BLaER1 (cell line): ENCODE measurements at regions not wholly inside any gene's neighbourhood (a gene's known extent, or its start where the extent isn't known, plus 50 kb on each side); places are given as distances from the start of the nearest gene placed in this dataset.
"Not testable (repeated sequence)": the region's sequence is repeated elsewhere in the genome, so short reads cannot be mapped to it uniquely, and the experiment has no call there.

Experiments used
- H3K27ac ChIP-seq: shearing (Covaris generic); formaldehyde crosslinking; 2 replicates; pipeline ENCODE4 v1.8.1; 2022
- H3K27me3 ChIP-seq: shearing (Covaris generic); formaldehyde crosslinking; 2 replicates; pipeline ENCODE4 v1.8.1; 2022
- H3K36me3 ChIP-seq: shearing (Covaris generic); formaldehyde crosslinking; 2 replicates; pipeline ENCODE4 v1.8.1; 2022
- H3K4me1 ChIP-seq: shearing (Covaris generic); formaldehyde crosslinking; 2 replicates; pipeline ENCODE4 v1.8.1; 2022
- H3K4me2 ChIP-seq: shearing (Covaris generic); formaldehyde crosslinking; 2 replicates; pipeline ENCODE4 v1.8.1; 2022
- H3K4me3 ChIP-seq: shearing (Covaris generic); formaldehyde crosslinking; 2 replicates; pipeline ENCODE4 v1.8.1; 2022
- H3K9ac ChIP-seq: shearing (Covaris generic); formaldehyde crosslinking; 2 replicates; pipeline ENCODE4 v1.8.1; 2022
- H3K9me3 ChIP-seq: shearing (Covaris generic); formaldehyde crosslinking; 2 replicates; pipeline ENCODE4 v1.8.1; 2022
- H4K20me1 ChIP-seq: shearing (Covaris generic); formaldehyde crosslinking; 2 replicates; pipeline ENCODE4 v1.8.1; 2022
- Cebpa-rat ChIP-seq: shearing (Covaris generic); IDR thresholded peaks from 2 replicates; pipeline ENCODE4 v1.8.1; 2022

DNA sequence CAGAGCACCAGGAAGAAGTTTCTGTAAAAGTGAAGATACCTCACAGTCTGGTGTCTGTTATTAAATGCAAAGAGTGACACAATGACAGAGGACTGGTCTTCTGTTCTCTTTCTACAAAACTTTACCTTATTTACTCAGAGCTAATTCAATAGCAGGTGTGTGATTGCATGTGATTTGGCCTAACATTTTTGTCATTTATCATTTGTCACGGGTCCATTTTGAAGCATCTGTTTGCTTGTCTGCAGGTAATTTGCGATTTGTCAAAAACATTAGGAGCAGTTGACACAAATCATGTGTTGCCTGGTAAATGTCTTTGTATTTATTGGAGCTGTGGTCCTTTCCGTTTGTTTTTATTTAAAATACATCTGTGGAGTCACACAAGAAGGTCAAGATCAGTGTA is 1232.4 kb downstream of the STIM2 start:
- H3K4me1 ChIP-seq: no peaks in the 10 kb centered on the region
- TF ChIP-seq Cebpa-rat: no peak
- no peak overlapping the region for H3K4me2 ChIP-seq
- no peak overlapping the region for H3K27ac ChIP-seq
- H3K4me3 ChIP-seq: no peak overlapping the region
- H3K9ac ChIP-seq: no peak overlapping the region
- H4K20me1 ChIP-seq: no peaks in the 10 kb centered on the region
- no peaks in the 10 kb centered on the region for H3K27me3 ChIP-seq
- no peaks in the 10 kb centered on the region for H3K9me3 ChIP-seq
- no peaks in the 10 kb centered on the region for H3K36me3 ChIP-seq

DNA sequence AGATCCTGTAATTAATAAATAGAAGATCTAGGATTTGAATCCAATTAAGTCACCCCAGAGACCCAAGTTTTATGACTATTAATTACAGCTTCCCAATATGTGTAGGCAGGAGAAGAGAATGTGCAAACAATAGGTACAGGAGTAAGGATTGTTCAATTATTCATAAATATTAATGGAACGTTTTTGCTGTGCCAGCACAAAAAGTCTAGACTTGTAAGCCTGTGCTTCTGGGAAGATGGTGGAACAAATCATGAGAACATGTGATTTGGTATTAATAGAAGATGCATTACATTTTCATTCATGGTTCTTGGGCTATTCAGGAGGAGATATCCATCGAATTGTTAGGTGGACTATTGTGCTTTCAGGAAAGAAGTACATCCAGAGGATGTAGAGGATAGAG is 1240.9 kb downstream of the STIM2 start:
- TF ChIP-seq Cebpa-rat: no peak
- no peaks in the 10 kb centered on the region for H3K27me3 ChIP-seq
- H3K27ac ChIP-seq: no peak overlapping the region

DNA sequence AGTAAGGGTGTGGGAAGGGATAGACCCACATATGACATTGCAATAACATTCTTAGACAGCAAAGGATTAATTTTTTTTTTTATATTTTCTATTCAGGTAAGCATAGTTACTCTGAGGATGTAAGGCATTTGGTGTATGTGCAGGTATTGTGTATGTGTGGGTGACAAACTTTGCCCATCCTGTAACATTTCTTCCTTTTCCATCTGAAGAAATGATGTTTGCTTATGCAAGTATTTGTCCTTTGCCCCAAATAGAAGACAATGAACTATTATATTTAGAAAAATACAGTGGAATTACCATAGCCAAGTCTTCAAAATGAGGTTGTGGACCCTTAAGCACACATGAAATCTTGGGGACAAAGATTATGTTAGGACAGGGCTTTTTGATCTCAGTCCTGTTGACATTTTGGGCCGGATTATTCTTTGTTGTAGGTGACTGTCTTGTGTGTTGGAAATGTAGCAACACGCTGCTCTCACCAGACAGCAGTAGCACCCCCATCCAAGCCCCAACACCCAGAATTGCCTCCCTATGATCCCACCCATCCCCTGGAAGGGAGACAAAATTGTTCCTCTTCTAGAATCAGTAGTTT is 1244.7 kb downstream of the STIM2 start:
- Histone ChIP-seq H3K4me3 (no peak overlapping the region), H3K4me2 (no peak overlapping the region), H4K20me1 (no peaks in the 10 kb centered on the region), H3K27me3 (no peaks in the 10 kb centered on the region), H3K36me3 (no peaks in the 10 kb centered on the region), H3K4me1 (no peaks in the 10 kb centered on the region), H3K9me3 (no peaks in the 10 kb centered on the region), H3K9ac (no peak overlapping the region), H3K27ac (no peak overlapping the region)
- TF ChIP-seq Cebpa-rat: no peak

More for the DNA sequence above, 1240.9 kb downstream of the STIM2 start:
- Histone ChIP-seq H3K4me2 (no peak overlapping the region), H3K9me3 (no peaks in the 10 kb centered on the region), H3K4me3 (no peak overlapping the region), H3K36me3 (no peaks in the 10 kb centered on the region), H3K9ac (no peak overlapping the region), H4K20me1 (no peaks in the 10 kb centered on the region), H3K4me1 (no peaks in the 10 kb centered on the region)

DNA sequence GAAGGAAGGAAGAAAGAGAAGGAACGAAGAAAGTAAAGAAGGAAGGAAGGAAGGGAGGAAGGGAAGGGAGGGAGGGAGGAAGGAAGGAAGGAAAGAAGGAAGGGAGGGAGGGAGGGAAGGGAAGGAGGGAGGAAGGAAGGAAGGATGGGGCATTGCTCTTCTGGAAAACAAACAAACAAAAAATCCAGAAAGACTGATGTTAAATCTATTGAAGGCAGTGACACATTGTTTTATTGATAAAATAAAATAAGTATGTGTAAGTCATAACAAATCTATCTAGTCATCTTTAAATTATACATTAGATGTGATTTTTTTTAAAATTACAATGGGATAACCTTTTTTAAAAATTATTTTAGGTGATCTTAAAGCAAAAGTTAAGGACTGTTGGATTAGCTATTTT is 1245.5 kb downstream of the STIM2 start:
- no peak overlapping the region for H3K9ac ChIP-seq
- no peaks in the 10 kb centered on the region for H3K36me3 ChIP-seq
- H3K4me2 ChIP-seq: no peak overlapping the region
- no peaks in the 10 kb centered on the region for H3K27me3 ChIP-seq
- H4K20me1 ChIP-seq: no peaks in the 10 kb centered on the region
- no peak for TF ChIP-seq Cebpa-rat
- H3K27ac ChIP-seq: no peak overlapping the region
- H3K9me3 ChIP-seq: no peaks in the 10 kb centered on the region
- H3K4me1 ChIP-seq: no peaks in the 10 kb centered on the region
- H3K4me3 ChIP-seq: no peak overlapping the region

DNA sequence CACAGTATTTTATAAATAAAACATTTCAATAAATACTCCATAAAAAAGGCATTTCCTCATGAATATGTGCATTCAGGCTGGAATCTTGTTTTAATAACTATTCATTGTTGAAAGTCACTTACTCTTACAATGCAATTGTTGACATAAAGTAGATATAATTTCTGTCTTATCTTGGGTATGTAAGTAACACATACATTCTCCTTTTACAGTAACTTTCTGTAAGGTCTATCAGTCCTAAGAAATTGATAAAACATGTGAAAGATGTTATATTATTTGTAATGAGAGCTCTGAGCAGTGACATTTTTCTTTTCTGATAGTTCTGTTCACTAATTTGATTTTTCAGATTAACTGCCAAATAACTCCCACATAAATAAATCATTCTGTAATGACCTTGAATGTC is 1249.2 kb downstream of the STIM2 start:
- no peaks in the 10 kb centered on the region for H3K36me3 ChIP-seq
- peaks cover 7% of the 10 kb centered on the region for H3K9me3 ChIP-seq
- no peak for TF ChIP-seq Cebpa-rat

DNA sequence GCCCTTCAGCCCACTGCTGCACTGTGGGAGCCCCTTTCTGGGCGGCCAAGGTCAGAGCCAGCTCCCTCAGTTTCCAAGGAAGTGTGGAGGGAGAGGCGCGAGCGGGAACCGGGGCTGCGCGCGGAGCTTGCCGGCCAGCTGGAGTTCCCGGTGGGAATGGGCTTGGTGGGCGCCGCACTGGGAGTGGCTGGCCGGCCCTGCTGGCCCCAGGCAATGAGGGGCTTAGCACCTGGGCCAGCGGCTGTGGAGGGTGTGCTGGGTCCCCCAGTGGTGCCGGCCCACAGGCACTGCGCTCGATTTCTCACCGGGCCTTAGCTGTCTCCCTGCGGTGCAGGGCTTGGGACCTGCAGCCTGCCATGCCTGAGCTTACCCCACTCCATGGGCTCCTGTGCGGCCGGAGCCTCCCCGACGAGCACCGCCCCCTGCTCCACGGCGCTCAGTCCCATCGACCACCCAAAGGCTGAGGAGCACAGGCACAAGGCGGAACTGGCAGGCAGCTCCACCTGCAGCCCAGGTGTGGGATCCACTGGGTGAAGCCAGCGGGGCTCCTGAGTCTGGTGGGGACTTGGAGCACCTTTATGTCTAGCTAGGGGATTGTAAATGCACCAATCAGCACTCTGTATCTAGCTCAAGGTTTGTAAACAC is 1252.2 kb downstream of the STIM2 start:
- H3K9ac ChIP-seq, H3K4me1 ChIP-seq, H3K27me3 ChIP-seq, H3K27ac ChIP-seq, H3K4me3 ChIP-seq, H4K20me1 ChIP-seq, H3K36me3 ChIP-seq, H3K4me2 ChIP-seq: not testable (repeated sequence)
- H3K9me3 ChIP-seq: peaks cover 19% of the 10 kb centered on the region

More for the DNA sequence above, 1249.2 kb downstream of the STIM2 start:
- Histone ChIP-seq H3K9ac (no peak overlapping the region), H3K4me2 (no peak overlapping the region), H3K4me3 (no peak overlapping the region), H3K27ac (no peak overlapping the region), H3K4me1 (no peaks in the 10 kb centered on the region), H4K20me1 (no peaks in the 10 kb centered on the region), H3K27me3 (no peaks in the 10 kb centered on the region)

DNA sequence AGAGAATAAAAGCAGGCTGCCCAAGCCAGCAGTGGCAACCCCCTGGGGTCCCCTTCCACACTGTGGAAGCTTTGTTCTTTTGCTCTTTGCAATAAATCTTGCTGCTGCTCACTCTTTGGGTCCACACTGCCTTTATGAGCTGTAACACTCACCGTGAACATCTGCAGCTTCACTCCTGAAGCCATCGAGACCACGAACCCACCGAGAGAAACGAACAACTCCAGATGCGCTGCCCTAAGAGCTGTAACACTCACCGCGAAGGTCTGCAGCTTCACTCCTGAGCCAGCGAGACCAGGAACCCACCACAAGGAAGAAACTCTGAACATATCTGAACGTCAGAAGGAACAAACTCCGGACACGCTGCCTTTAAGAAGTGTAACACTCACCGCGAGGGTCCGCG is 1252.9 kb downstream of the STIM2 start:
- H3K27me3 ChIP-seq, H3K36me3 ChIP-seq, H3K9ac ChIP-seq, H3K4me2 ChIP-seq, H3K4me3 ChIP-seq, H3K27ac ChIP-seq, H4K20me1 ChIP-seq, H3K4me1 ChIP-seq: not testable (repeated sequence)
- H3K9me3 ChIP-seq: peaks cover 19% of the 10 kb centered on the region

DNA sequence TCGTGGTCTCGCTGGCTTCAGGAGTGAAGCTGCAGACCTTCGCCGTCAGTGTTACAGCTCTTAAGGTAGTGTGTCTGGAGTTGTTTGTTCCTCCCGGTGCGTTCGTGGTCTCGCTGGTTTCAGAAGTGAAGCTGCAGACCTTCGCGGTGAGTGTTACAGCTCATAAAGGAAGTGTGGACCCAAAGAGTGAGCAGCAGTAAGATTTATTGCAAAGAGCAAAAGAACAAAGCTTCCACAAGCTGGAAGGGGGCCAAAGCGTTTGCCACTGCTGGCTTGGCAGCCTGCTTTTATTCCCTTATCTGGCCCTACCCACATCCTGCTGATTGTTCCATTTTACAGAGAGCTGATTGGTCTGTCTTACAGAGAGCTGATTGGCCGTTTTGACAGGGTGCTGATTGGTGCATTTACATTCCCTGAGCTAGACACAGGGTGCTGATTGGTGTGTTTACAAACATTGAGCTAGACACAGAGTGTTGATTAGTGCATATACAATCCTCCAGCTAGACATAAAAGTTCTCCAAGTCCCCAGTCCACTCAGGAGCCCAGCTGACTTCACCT is 1256.0 kb downstream of the STIM2 start:
- H3K4me1 ChIP-seq, H3K4me3 ChIP-seq, H3K36me3 ChIP-seq, H3K27ac ChIP-seq, H3K27me3 ChIP-seq, H3K9ac ChIP-seq, H3K4me2 ChIP-seq, H4K20me1 ChIP-seq: not testable (repeated sequence)
- H3K9me3 ChIP-seq: peaks cover 19% of the 10 kb centered on the region

DNA sequence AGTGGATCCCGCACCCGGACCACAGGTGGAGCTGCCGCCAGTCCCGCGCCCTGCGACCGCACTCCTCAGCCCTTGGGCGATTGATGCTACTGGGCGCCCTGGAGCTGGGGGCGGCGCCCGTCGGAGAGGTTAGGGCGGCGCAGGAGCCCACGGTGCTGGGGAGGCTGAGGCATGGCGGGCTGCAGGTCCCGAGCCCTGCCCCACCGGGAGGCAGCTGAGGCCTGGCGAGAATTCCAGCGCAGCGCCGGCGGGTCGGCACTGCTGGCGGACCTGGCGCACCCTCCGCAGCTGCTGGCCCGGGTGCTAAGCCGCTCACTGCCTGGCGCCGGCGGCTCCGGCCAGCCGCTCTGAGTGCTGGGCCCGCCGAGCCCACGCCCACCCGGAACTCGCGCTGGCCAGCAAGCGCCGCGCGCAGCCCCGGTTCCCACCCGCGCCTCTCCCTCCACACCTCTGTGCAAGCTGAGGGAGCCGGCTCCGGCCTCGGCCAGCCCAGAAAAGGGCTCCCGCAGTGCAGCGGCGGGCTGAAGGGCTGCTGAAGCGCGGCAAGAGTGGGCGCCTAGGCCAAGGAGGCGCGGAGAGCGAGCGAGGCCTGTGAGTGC is 1256.5 kb downstream of the STIM2 start:
- H3K9me3 ChIP-seq: peaks cover 19% of the 10 kb centered on the region
- no peak overlapping the region for H3K9ac ChIP-seq
- no peaks in the 10 kb centered on the region for H3K27me3 ChIP-seq
- H3K27ac ChIP-seq: no peak overlapping the region
- no peaks in the 10 kb centered on the region for H4K20me1 ChIP-seq
- no peak overlapping the region for H3K4me3 ChIP-seq
- no peak overlapping the region for H3K4me2 ChIP-seq
- TF ChIP-seq Cebpa-rat: no peak
- H3K4me1 ChIP-seq: no peaks in the 10 kb centered on the region
- no peaks in the 10 kb centered on the region for H3K36me3 ChIP-seq

DNA sequence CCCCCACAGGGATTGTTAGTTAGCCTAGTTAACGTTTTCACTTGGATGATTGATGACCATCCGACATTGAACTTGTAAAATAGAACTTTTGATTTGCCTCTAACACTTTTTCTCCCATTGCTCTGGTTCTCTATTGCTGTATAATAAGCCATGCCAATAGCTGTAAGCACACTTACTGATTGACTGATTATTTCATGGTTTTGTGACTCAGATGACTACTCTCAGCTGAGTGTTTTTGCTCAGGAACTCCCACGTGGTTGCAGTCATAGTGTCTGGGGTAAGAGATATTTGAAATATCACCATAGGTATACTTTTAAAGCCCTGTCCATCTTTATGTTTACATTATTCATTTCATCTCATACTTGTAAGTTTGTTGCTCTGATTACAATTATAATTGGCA is 1285.5 kb downstream of the STIM2 start:
- no peak overlapping the region for H3K9ac ChIP-seq
- no peaks in the 10 kb centered on the region for H3K27me3 ChIP-seq
- H3K36me3 ChIP-seq: no peaks in the 10 kb centered on the region
- no peak overlapping the region for H3K4me2 ChIP-seq
- no peaks in the 10 kb centered on the region for H3K4me1 ChIP-seq
- no peak overlapping the region for H3K27ac ChIP-seq
- H3K9me3 ChIP-seq: no peaks in the 10 kb centered on the region
- no peaks in the 10 kb centered on the region for H4K20me1 ChIP-seq
- H3K4me3 ChIP-seq: no peak overlapping the region
- no peak for TF ChIP-seq Cebpa-rat
